22Rv1 (cell line): ENCODE measurements at regions not wholly inside any gene's neighbourhood (a gene's known extent, or its start where the extent isn't known, plus 50 kb on each side); places are given as distances from the start of the nearest gene placed in this dataset.

Source experiments
- H3K27ac ChIP-seq: fragments of 450-650 bp; 2 replicates; pipeline ENCODE4 v1.5.1; 2017
- ZFX ChIP-seq: fragments of 450-650 bp; IDR thresholded peaks from 2 replicates; pipeline ENCODE4 v1.6.1; 2017; ENCODE audit warnings: antibody characterized with exemption, borderline replicate concordance
- TF ChIP-seq, protein P1 (sequence below): fragments of 450-650 bp; IDR thresholded peaks from 2 replicates; pipeline ENCODE4 v1.5.1; 2017; ENCODE audit warnings: mild to moderate bottlenecking

DNA sequence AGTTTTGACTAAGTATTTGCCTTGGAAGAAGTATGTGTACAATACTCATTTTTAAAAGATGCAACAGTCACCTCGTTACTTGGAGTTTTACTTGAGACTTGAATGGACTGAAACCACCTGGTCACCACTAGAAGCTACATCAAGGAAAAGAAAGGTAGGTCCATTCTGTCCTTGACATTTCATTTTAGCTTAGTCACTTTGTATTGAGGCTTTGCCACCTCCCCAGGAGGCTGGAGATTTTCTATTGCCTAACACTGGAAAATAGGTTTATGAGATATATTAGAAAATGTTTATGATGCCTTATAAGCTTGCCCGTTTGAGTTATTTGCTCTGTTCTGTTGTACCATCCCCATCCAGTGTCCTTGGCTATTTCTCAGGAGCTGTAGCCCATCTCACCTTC is 107.9 kb upstream of the ETAA1 start:
- TF ChIP-seq, protein P1, sequence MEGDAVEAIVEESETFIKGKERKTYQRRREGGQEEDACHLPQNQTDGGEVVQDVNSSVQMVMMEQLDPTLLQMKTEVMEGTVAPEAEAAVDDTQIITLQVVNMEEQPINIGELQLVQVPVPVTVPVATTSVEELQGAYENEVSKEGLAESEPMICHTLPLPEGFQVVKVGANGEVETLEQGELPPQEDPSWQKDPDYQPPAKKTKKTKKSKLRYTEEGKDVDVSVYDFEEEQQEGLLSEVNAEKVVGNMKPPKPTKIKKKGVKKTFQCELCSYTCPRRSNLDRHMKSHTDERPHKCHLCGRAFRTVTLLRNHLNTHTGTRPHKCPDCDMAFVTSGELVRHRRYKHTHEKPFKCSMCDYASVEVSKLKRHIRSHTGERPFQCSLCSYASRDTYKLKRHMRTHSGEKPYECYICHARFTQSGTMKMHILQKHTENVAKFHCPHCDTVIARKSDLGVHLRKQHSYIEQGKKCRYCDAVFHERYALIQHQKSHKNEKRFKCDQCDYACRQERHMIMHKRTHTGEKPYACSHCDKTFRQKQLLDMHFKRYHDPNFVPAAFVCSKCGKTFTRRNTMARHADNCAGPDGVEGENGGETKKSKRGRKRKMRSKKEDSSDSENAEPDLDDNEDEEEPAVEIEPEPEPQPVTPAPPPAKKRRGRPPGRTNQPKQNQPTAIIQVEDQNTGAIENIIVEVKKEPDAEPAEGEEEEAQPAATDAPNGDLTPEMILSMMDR = no peak
- no peak for TF ChIP-seq ZFX
- no peak overlapping the region for H3K27ac ChIP-seq

DNA sequence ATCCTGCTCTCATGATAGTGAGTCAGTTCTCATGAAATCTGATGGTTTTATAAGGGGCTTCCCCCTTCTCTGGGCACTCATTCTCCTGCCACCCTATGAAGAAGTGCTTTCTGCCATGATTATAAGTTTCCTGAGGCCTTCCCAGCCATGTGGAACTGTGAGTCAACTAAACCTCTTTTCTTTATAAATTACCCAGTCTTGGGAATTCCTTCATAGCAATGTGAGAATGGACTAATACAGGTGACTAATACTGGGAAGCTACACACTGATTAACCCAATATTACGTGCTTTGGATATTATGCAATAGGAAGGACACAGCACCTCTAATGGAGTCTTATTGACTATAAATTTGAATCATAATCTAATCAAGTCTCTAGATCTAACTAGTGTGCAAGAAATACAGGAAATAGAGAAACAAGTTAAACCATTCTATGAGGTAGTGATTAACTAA is 107.2 kb upstream of the ETAA1 start:
- TF ChIP-seq, protein P1 = no peak
- TF ChIP-seq ZFX = no peak

DNA sequence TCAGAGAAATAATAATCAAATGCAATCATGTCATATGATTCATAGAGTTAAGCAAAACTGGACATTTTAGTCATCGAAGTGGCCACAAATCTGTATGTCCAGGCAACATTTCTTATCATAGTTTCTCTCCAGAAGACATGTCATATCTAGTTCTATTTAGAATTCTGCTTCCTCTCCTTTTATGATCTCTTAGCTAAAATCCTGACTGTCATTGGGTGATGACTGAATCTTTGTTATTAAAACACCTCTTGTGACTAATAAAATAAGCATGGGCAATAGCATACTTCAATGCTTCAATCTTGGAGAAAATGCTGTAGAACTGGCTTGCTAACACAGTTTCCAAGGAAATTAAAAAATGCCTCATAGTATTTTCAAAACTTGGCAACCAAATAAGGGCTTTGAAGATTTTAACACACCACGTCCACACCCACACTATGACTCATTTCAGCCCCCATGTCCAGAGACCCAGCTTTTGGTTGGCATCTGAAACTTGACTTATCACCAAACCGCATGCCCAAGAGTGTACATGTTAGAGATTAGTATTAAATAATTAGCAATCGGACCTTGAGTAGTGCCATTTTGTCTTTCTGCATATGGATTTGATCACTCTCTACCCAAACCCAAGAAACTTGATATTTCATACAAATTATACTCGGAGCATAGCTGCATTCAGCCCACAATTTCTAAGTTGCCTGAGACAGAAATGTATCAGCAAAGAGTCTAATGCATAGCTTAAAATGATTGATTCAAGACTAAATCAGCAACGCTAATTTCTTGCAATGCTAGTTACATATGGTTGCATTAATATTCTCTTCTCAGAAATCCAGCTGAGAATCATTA is 106.5 kb upstream of the ETAA1 start:
- H3K27ac ChIP-seq = no peak overlapping the region

More for the DNA sequence above, 107.2 kb upstream of the ETAA1 start:
- H3K27ac ChIP-seq = no peak overlapping the region

DNA sequence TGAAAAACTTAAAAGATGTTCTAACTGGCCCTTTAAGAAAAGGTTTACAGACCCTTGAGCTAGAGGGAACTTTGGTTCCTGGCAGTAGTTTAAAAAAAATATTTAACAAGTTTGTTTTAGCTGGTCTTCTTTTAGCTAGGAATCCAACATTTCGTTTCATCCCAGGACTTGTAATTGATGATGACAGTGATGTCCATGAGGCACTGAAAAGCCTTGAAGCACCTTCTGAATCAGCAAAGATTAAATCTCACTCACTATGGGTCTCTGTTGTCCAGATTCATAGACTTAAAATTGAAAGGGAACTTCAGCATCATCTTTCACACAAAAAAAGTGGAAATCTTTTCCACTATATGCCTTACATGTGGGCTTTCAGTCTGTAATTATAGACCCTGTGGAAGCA is 102.9 kb upstream of the ETAA1 start:
- no peak for TF ChIP-seq ZFX
- TF ChIP-seq, protein P1 = no peak
- H3K27ac ChIP-seq = no peak overlapping the region; the same call in 1 of the 2 replicates

More for the DNA sequence above, 106.5 kb upstream of the ETAA1 start:
- no peak for TF ChIP-seq ZFX
- TF ChIP-seq, protein P1 = no peak

DNA sequence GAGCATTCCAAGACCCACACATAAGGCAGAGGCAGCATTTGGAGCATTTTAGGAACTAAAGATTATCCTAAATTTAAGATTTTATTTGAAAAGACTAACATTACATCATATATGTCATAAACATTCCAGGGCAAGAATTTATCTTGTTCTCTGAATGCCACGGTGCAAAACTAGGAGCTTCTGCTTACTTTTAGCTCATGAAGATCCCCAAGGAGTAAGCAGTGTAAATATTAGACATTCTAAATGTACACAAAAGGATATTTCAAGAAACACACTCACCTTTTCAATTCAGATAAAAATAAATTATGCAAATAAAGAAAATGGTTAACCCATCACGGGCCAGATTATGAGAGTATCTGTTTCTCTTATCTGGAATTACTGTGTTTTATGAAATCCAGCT is 101.7 kb upstream of the ETAA1 start:
- peak overlapping the region; percentile 68 for H3K27ac ChIP-seq
- TF ChIP-seq ZFX = no peak
- TF ChIP-seq, protein P1 = no peak

DNA sequence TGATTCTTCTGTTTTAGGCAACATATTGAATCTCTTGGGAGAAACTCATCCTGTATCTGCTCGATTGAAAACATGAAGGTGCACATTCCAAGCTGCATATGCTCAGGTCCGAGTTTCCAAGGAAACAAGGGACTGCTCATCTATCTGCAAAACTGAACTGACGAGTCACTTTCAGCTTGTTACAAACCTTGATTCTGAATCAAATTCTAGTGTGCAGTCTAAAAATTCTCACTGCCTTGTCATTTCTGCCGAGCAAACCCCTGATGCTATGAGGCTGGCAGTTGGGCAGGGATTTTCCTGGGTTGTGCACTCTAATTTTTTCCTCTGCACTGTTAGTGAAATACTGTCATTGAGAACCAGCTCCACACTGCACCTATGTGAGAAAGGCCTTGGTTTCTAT is 101.3 kb upstream of the ETAA1 start:
- H3K27ac ChIP-seq = peak overlapping the region; percentile 68
- TF ChIP-seq ZFX = no peak
- TF ChIP-seq, protein P1 = no peak

DNA sequence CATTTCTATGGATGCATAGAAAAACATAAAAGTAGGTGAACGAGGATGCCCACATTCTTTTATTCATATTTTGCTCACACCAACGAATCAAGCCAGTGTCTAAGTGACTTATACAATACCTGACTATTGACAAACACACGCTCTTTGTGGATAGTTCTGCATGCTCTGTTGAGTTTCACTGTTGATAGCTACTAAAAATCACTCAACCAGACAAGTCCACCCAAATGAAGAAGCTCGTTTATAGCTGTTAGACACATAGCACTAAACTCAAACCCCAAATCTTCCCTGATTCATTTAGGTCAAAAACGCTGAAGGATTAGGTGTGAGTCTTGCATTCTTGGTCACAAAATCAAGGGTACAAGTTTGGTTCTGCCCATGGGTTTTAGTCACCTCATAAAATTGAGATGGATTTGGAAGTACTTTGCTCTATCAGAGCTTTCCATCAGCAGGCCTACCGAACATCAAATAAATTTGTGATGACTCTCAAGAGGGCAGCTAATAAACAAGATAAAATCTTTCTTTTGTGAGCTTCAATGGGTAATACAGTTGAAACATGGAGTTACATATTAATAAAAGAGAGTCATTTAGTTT is 92.7 kb upstream of the ETAA1 start:
- H3K27ac ChIP-seq = peak overlapping the region; percentile 45
- TF ChIP-seq ZFX = no peak
- TF ChIP-seq, protein P1 = no peak
